GM21737 (cell line): ENCODE measurements at regions not wholly inside any gene's neighbourhood (a gene's known extent, or its start where the extent isn't known, plus 50 kb on each side); places are given as distances from the start of the nearest gene placed in this dataset.

ENCODE experiments used
- ATAC-seq: cut with Tn5 transposase; IDR thresholded peaks from one replicate; pipeline ENCODE4 v1.9.1; 2021; ENCODE audit warnings: mild to moderate bottlenecking, moderate library complexity; ENCODE audit not compliant: unreplicated experiment

DNA sequence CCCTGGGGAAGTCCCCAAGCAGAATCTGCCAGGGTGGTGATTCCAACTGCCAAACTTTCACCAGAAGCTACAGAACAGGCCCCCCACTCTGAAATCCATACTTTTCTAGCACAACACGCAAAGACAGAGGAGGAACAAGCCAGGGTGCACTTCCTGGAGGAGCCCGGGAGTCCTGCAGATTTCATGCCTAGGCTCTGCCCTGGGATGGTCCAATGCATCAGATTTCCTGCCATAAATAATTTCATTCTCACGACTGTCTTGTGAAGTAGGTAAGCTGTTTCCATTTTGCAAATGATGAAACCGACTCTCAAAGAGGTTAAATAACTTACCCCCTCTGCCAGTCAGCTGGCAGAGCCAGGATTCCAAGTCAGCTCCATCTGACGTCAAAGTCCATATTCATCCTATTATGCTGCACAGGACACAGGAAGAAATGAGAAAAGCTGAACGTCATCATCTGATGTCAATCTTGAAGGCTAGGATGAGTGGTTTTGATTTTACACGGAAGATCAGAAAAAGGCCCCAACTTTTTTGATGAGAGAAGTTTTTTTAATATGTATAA, 134.8 kb upstream of the IGF1R start:
- ATAC-seq, result no peak

GRCh38 chr15:98514034-98514622, 134.2 kb upstream of the IGF1R start:
- no peak for ATAC-seq

DNA sequence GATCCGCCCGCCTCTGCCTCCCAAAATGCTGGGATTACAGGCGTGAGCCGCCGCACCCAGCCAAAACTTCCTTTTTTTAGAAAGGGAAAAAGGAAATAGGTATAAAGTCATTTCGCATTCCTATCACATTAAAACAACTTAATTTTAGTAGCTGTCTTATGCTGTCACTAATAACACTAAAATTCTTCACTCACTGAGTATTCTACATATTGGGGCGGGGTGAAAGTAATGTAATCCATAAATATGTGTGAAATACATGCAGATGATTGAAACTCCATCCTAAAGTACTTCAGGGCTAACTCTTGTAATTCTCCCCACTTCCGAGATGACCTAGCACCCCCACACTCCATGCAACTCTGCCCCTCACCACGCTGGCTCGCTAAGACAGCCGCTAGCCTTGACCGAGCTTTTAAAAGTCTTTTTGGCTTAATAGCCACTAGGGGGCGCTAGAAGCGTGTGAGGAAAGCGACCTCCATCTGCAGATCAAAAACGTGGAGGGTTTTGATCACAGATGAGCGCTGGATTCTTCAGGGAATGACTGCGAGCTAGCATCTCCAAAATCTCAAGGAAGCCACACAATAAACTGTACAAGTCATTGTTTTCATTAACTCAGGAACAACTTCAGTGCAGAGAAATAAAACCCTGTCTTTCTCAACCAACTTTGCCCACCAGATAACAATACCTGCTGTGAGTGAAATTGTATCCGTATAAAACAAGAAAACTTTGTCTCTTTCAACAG, 129.3 kb upstream of the IGF1R start:
- peak; percentile 83 for ATAC-seq

- no peak for ATAC-seq
Observed at GRCh38 chr15:98519767-98520550, 128.4 kb upstream of the IGF1R start.

DNA sequence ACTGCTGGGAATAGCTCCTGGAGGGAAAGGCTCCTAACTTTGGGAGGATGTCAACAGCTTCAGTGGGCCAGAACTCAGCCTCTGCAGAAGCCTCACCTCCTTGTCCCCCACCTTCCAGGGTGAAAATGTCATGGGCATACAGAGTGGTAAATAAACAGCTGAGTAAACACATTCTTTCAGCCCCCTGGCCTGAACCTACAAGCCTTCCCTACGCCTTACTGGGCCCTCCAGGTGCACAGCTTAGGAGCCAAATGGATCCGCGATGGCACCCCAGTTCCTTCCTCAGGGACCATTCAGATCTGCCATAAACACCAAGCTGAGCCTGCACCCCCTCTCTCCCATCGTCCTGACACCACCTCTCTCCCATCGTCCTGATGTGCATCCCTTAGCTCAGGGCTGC, 126.2 kb upstream of the IGF1R start:
- ATAC-seq, result no peak

DNA sequence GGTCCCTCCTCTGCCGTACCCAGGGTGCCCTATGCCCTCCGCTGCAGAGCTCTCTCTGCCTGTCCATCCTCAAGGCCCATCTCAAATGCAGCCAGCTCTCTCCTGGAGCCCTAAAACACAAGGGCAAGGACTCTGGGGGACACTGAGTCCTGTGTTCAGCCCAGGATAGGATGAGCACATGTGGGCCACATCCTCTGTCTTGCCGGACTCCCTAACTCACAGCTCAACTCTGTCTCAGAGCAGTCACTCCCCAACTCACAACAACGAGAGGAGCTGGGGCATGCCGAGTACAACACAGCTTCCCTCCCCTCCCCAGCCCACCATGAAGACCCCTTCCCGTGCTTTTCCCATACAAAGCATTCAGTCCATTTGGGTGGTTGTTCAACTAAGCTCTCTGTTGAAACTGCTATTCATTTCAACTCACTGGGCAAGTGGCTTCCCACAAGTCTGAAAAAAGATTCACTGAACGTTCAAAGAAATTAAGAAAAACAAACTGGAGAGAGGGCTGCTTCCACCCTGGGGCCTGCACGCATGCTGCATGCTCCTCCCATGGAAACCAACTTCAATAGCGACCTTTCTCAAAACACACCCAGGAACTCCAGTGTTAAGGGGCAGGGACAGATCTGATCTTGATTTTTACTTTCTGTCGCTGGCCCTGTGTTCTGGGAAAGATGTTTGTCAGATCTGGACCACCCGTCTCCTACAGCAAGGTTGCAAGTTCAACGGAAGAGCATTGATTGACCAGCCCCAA, 124.3 kb upstream of the IGF1R start:
- ATAC-seq, result no peak

- ATAC-seq, result no peak
Observed at GRCh38 chr15:98524838-98525660, 123.3 kb upstream of the IGF1R start.

DNA sequence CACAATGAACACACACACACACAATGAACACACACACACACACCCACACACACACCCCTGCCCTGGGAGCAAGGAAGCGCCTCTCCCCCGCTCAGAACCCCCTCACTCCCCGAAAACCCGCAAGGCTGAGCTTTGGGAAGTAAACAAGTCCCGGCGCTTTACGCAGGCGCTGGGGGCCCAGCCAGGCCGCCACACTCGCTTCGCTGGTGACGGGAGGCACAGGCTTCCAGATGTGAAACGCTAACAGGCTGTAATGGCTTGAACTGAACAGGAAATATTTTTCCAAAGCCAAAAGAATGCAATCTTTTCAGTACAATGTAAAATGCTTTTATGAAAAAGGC, 122.7 kb upstream of the IGF1R start:
- ATAC-seq, result no peak

GRCh38 chr15:98526094-98526493, 122.2 kb upstream of the IGF1R start:
- ATAC-seq, result no peak

GRCh38 chr15:98528046-98528725, 120.2 kb upstream of the IGF1R start:
- no peak for ATAC-seq

DNA sequence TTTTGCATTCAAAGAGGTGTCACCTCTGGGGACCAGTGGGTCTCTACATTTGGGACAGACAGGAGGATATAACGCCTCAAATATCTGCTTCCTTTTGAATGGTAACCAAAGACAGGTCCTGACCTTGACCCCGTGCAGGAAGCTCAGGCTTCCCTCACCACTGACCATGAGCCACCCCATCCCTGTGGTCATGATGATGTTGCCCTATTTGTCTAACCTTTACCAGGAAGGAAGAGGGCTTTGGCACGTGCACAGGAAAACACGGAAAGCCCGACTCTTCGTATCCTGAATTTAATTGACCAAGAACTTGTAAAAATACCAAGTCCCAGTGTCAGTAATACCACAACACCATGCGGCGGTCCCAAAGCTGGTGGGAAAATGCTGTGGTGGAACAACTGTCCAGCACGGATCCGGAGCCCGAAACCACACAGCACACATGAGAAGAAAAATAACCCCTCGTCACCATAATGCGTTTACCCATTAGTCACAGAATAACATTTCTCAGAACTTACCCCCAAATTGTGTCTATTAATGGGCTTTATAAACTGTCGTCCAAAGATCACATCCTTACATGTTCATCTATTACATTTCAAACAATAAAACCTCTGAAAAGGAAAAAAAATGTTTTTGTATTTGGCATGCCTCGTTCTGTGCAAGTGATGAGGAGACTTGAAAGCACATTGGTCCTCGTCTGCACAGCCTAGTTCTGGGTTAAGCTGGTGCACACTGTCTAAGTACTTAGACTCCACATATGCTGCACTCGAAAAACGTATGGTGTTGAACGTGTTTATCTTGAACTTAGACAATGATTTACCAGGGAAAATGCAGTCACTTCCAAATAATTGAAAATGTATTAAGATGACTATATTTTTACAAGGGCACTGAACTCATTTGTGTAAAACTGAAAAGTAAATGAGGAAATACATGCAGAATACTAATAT, 118.9 kb upstream of the IGF1R start:
- ATAC-seq, result no peak

DNA sequence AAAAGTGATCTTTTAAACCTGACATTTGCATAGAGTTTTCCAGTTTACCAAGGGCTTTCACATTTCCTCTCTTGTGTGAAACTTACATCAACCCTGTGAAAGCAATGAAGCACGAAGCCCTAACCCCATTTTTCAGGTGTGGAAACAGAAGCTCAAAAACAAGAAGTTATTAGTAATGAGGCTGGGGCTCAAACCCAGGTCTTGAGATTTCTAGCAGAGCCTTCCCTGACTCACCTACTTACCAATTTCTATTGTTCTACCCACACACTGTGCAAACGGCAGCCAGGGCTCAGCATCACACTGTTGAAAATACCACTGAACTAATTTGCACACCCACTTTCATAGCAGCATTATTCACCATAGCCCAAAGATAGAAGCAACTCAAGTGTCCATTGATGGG, 117.8 kb upstream of the IGF1R start:
- no peak for ATAC-seq

- no peak for ATAC-seq
Observed at GRCh38 chr15:98532063-98532462, 116.3 kb upstream of the IGF1R start.

DNA sequence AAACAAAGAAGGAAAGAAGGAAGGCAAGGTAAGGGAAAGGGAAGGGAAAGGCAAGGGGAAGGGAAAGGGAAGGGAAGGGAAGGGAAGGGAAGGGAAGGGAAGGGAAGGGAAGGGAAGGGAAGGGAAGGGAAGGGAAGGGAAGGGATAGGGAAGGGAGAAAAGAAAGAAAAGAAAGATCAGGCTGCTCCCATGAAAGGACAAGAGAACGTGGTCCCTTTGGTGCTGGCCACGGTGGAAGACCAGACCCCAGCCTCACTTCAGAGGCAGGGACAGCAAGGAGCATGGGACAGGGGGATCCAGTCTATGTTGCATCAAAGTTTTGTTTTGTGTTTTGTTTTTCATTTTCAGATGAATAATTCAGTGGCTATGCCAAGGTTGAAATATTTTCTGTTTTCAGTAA, 111.4 kb upstream of the IGF1R start:
- ATAC-seq, result no peak

DNA sequence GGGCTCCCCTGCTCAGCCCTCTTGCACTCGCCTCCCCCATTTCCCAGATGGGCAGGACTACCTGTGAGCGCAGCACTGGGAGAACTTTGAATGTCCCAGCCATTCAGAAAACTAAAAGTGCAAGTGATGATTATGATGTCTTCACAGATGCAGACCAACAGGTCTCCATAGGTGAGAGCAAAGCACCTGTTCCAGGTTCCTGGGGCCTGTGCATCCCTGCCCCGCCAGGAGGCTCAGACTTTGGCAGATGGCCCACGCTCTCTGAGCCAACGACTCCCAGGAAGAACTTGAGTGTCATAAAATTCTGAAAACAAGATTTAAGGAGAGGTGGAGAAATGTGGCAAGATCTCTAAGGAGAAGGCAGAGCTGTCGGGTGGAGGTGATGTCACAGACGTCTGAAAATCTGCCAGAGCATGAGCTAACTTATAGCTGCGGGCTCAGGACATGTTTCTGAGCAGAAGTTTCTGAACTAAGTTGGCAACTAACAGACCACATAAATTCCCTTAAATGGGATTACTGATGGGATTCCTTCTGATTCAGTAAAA, 110.8 kb upstream of the IGF1R start:
- no peak for ATAC-seq

- no peak for ATAC-seq
Observed at GRCh38 chr15:98541519-98541918, 106.8 kb upstream of the IGF1R start.

- ATAC-seq, result no peak
Observed at GRCh38 chr15:98543237-98543636, 105.1 kb upstream of the IGF1R start.

- no peak for ATAC-seq
Observed at GRCh38 chr15:98546329-98546728, 102.0 kb upstream of the IGF1R start.
